ENCODE measurements at regions not wholly inside any gene's neighbourhood (a gene's known extent, or its start where the extent isn't known, plus 50 kb on each side); places are given as distances from the start of the nearest gene placed in this dataset.

GRCh38 chr5:8020861-8021514 is 152.0 kb downstream of the MTRR start (continued):
- TF ChIP-seq USF1 (CRISPR knock-in tag; IDR thresholded peaks at IDR 0.05), result no peak
- TF ChIP-seq ZNF281 (CRISPR knock-in tag; IDR thresholded peaks at IDR 0.05), result no peak
- no peak for TF ChIP-seq FOXK1 (CRISPR knock-in tag; IDR thresholded peaks at IDR 0.05)
- TF ChIP-seq MLX (CRISPR knock-in tag; IDR thresholded peaks at IDR 0.05), result no peak
- TF ChIP-seq ZBTB43 (CRISPR knock-in tag; IDR thresholded peaks at IDR 0.05), result no peak
- no peak for TF ChIP-seq ZNF396 (CRISPR knock-in tag; IDR thresholded peaks at IDR 0.05; ENCODE audit: borderline replicate concordance)
- no peak for TF ChIP-seq IRF2 (CRISPR knock-in tag; IDR thresholded peaks at IDR 0.05; ENCODE audit: borderline replicate concordance, low read depth)

GRCh38 chr5:8028243-8028642 is 159.3 kb downstream of the MTRR start:
- ChIA-PET CTCF (no interaction called here), POLR2A (no interaction called here)
- 0 out of 2 replicates have a peak, but pooled peaks cover 3% of the 10 kb centered on the region for H3K4me1 Mint-ChIP-seq
- DNase-seq (ENCODE audit: low spot score), result no peak
- H3K27ac Mint-ChIP-seq, result no peak overlapping the region
- no peaks in the 10 kb centered on the region for H3K36me3 Mint-ChIP-seq
- H3K27me3 Mint-ChIP-seq (ENCODE audit: low read depth), result no peaks in the 10 kb centered on the region
- no peaks in the 10 kb centered on the region for H3K9me3 Mint-ChIP-seq
- ATAC-seq, result no peak
- TF ChIP-seq TEAD4 (CRISPR knock-in tag; IDR thresholded peaks at IDR 0.05), result no peak
- no peak overlapping the region for H3K4me3 Mint-ChIP-seq

- H3K27ac Mint-ChIP-seq, result no peak overlapping the region
- ChIA-PET POLR2A (no interaction called here), CTCF (no interaction called here)
- DNase-seq (ENCODE audit: low spot score), result no peak
- peaks cover 16% of the 10 kb centered on the region for H3K9me3 Mint-ChIP-seq
- no peak for TF ChIP-seq SP1 (CRISPR knock-in tag; conservative IDR thresholded peaks at IDR 0.05)
- TF ChIP-seq IRF1 (CRISPR knock-in tag; IDR thresholded peaks at IDR 0.05), result no peak
- no peak for TF ChIP-seq GRHL2 (CRISPR knock-in tag; IDR thresholded peaks at IDR 0.05; ENCODE audit: insufficient replicate concordance, severe bottlenecking)
- TF ChIP-seq ETV6 (CRISPR knock-in tag; IDR thresholded peaks at IDR 0.05), result no peak
- no peak for TF ChIP-seq ZNF138 (CRISPR knock-in tag; conservative IDR thresholded peaks at IDR 0.05)
- TF ChIP-seq EMX1 (CRISPR knock-in tag; IDR thresholded peaks at IDR 0.05), result no peak
- no peak for TF ChIP-seq ZBTB43 (CRISPR knock-in tag; IDR thresholded peaks at IDR 0.05)
- no peak for TF ChIP-seq ZNF416 (CRISPR knock-in tag; IDR thresholded peaks at IDR 0.05)
- no peak for TF ChIP-seq CBFB (CRISPR knock-in tag; IDR thresholded peaks at IDR 0.05; ENCODE audit: low read depth)
- TF ChIP-seq E2F1 (CRISPR knock-in tag; IDR thresholded peaks at IDR 0.05), result no peak
- TF ChIP-seq RORB (CRISPR knock-in tag; IDR thresholded peaks at IDR 0.05), result no peak
- TF ChIP-seq PREB (CRISPR knock-in tag; IDR thresholded peaks at IDR 0.05; ENCODE audit: borderline replicate concordance), result no peak
- no peaks in the 10 kb centered on the region for H3K27me3 Mint-ChIP-seq (ENCODE audit: low read depth)
- peaks cover 4% of the 10 kb centered on the region; the same call in 1 of the 2 replicates for H3K4me1 Mint-ChIP-seq
- H3K4me3 Mint-ChIP-seq, result no peak overlapping the region
- H3K36me3 Mint-ChIP-seq, result peaks cover 3% of the 10 kb centered on the region; the same call in 1 of the 2 replicates
- no peak for ATAC-seq
These were observed 164.3 kb downstream of the MTRR start for GRCh38 chr5:8033261-8033660.
